AG09309 (cell line): ENCODE measurements at regions not wholly inside any gene's neighbourhood (a gene's known extent, or its start where the extent isn't known, plus 50 kb on each side); places are given as distances from the start of the nearest gene placed in this dataset.

Experiments used
- DNase-seq: peaks from one replicate; pipeline ENCODE4 v3.0.0-alpha.2; 2010; ENCODE audit warnings: low read depth
- H3K4me3 ChIP-seq: 2 replicates; pipeline ENCODE4 v1.5.1; 2011; ENCODE audit warnings: mild to moderate bottlenecking, low read depth, low read length, moderate library complexity; ENCODE audit not compliant: control insufficient read depth
- TF ChIP-seq, protein P1 (sequence below): IDR thresholded peaks from 2 replicates; pipeline ENCODE4 v1.5.1; 2011; ENCODE audit warnings: mild to moderate bottlenecking, low read depth, low read length, inconsistent platforms; ENCODE audit not compliant: insufficient read depth, control insufficient read depth; ENCODE audit errors: missing control alignments

DNA sequence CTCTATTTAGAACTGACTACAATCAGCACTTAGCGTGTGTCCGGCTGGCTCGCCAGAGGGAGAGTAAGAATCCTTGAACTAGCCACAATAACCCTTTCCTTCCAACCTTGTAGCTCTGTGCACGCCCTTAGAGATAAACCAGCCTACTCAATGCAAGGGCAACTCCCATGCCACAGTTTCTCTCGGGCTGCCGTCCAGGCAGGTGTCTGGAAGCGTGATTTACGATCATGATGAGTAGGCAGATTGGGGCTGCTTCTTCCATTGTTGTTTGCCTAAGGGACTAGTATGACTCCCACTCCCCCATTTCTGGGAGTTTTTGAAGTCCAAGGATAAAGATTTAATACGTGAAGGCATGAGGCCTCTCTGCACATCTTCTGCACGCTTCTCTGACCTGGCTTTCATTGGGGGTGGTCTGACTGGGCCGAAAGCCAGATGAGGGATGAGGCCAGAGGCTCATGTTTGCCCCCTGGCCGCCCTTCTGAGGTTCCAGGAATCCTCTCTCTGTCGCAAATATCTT lies 134.0 kb upstream of the MYO10 start:
- no peak overlapping the region for H3K4me3 ChIP-seq
- TF ChIP-seq, protein P1, sequence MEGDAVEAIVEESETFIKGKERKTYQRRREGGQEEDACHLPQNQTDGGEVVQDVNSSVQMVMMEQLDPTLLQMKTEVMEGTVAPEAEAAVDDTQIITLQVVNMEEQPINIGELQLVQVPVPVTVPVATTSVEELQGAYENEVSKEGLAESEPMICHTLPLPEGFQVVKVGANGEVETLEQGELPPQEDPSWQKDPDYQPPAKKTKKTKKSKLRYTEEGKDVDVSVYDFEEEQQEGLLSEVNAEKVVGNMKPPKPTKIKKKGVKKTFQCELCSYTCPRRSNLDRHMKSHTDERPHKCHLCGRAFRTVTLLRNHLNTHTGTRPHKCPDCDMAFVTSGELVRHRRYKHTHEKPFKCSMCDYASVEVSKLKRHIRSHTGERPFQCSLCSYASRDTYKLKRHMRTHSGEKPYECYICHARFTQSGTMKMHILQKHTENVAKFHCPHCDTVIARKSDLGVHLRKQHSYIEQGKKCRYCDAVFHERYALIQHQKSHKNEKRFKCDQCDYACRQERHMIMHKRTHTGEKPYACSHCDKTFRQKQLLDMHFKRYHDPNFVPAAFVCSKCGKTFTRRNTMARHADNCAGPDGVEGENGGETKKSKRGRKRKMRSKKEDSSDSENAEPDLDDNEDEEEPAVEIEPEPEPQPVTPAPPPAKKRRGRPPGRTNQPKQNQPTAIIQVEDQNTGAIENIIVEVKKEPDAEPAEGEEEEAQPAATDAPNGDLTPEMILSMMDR = no peak
- no peak for DNase-seq

DNA sequence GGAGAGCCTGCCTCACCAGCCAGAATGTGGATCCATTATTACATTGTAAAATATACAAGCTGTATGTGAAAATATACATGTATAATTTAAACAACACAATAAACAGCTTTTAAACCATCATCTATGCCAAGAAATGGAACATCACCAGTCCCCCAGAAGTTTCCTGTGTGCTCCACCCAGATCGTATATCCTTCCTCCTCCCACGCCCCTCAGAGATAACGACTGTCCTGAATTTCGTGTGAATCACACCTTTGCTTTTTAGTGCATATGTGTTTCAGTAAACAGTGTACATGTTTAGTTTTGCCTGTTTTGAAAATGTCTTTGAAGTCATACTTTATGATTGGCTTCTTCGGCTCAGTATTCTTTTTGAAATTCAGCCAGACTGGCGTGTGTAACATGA lies 134.6 kb upstream of the MYO10 start:
- TF ChIP-seq, protein P1 = no peak
- DNase-seq = no peak
- H3K4me3 ChIP-seq = no peak overlapping the region

DNA sequence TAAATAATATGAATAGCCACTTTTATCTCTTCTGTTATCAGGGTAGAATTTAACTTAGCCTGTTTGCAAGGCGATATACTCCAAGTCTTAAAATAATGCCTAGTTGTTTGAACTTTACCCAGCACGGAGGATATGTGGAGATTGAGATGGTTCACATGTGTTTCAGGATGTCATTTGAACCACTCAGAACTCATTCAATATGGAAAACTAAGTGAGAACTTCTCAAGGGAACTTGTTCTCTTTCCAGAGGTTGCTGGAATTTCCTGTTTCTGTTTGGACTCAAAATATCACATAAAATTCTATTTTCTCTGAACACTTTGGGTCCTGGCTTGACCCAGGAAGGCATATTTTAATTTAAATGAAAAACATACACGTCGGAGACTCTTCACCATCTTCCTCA lies 139.1 kb upstream of the MYO10 start:
- DNase-seq = no peak
- TF ChIP-seq, protein P1 = no peak
- no peak overlapping the region for H3K4me3 ChIP-seq

DNA sequence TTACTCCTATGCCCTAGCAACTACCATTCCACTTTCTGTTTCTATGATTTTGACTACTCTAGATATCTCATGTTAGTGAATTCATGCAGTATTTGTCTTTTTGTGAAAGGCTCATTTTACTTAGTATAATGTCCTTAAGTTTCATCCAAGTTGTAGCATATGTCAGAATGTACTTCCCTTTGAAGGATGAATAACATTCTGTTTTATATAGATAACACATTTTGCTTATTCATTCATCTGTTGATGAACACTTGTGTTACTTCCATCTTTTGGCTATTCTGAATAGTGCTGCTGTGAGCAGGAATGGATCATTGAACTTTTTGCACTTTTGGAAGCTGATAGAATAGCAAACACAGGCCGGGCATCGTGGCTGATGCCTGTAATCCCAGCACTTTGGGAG lies 140.2 kb upstream of the MYO10 start:
- no peak overlapping the region for H3K4me3 ChIP-seq
- no peak for DNase-seq
- TF ChIP-seq, protein P1 = no peak

DNA sequence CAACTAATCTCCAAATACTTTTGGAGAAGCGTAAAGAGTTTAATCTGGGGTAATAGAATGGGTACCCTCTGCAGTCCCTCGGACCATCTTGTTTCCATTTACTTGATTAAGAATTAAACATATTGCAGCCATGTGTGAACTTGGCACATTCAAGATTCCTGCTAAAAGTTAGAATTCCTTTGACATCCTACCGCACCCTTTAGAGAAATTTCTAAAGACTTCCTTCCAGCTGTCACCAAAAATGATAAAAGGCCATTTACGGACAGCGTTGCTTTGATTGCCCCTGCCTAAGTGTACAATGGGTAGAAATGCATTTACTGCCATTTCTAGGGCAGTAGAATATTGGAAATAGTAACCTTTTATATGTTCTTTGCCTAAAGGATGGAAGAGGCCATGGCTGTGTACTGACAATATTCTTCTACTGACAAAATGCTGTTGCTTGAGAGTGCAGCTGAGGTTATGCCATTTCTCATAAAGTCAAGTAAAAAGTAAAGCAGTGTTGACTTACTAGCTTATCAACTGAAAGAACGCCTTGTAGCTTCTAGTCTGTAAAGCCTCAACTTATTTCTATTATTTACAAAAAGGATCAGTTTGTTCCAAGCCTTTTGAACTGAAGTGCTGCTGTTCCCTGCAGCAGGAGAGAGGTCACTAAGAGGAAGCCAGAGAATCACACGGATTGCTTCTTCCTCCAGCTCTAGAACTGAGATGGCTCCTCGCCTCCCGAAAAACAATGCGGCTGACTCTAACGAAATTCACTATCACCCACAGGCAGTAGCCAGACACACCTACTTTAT lies 139.8 kb upstream of the BASP1 start:
- H3K4me3 ChIP-seq = no peak overlapping the region
- TF ChIP-seq, protein P1 = no peak
- no peak for DNase-seq

DNA sequence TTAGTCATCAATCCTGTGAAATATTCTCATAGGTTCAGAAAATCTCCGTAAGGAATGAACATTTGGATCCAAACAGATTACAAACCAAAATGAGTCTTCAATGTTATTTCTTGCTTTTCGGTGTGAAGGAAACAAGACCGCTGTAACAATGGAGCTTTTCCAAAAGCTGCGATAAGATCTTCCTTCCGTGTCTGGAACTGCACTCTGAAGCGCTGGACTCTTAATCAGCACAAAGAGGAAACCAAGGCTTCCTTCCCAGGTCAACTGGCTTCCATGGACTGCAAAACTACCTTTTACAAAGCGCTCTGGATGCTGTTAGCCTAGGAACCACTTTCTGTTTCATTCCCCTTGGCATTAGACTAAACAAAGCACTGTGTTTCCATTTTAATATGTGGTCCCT lies 137.9 kb upstream of the BASP1 start:
- TF ChIP-seq, protein P1 = no peak
- no peak for DNase-seq
- H3K4me3 ChIP-seq = no peak overlapping the region

DNA sequence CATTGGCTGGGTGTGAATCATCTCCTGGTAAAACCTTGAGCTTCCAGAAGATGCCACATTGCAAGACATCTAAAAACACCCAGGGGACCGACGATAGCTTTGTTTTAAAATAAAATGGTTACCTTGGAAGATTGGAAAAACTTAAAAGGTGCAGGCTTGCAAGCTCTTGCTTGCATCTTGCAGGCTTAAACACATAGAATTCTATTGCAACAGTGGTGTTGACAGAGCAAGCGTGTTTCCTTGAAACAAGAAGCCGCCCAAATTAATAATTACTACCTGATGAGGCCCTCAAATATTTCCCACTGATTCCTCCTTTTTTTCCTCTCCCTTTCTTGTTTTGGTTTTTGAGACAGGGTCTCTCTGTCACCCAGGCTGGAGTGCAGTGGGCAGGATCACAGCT lies 137.1 kb upstream of the BASP1 start:
- DNase-seq = no peak
- TF ChIP-seq, protein P1 = no peak
- no peak overlapping the region for H3K4me3 ChIP-seq
